ENCODE measurements at regions not wholly inside any gene's neighbourhood (a gene's known extent, or its start where the extent isn't known, plus 50 kb on each side); places are given as distances from the start of the nearest gene placed in this dataset.

DNA sequence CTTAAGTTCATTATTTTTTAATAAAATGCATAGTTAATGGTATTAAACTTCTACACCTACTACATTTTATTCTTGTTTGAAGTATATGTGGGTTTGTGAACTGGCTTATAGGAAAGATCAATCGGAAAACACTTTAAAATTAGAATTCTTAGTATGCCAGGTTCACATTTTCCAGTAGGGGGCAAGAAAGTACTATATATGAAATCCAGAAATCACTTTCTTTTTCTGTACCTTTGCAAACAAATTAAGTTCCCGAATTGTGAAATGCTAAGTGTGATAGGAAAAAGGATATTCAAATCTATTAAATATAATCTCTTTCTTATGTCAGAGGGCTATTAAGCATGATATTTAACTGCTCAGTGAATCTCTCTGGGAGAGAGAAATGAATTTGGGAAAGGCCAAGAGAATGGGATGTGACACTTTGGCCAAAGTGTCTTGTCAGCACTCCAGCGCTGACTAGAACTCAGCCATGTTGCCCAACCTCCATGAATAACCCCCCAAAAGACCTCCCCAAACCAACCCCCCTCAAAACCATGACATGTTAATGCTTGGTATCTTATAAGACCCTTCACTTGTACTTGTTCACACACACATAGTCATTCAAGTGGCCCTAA lies 122.6 kb upstream of the SLC10A2 start:
- TF ChIP-seq, protein P1, sequence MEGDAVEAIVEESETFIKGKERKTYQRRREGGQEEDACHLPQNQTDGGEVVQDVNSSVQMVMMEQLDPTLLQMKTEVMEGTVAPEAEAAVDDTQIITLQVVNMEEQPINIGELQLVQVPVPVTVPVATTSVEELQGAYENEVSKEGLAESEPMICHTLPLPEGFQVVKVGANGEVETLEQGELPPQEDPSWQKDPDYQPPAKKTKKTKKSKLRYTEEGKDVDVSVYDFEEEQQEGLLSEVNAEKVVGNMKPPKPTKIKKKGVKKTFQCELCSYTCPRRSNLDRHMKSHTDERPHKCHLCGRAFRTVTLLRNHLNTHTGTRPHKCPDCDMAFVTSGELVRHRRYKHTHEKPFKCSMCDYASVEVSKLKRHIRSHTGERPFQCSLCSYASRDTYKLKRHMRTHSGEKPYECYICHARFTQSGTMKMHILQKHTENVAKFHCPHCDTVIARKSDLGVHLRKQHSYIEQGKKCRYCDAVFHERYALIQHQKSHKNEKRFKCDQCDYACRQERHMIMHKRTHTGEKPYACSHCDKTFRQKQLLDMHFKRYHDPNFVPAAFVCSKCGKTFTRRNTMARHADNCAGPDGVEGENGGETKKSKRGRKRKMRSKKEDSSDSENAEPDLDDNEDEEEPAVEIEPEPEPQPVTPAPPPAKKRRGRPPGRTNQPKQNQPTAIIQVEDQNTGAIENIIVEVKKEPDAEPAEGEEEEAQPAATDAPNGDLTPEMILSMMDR (IDR thresholded peaks at IDR 0.05): no peak
- no peak for TF ChIP-seq POLR2A (IDR thresholded peaks at IDR 0.05)

All from vagina (tissue), 2 donors.